Heart right ventricle (tissue), 16 donors: ENCODE measurements at regions not wholly inside any gene's neighbourhood (a gene's known extent, or its start where the extent isn't known, plus 50 kb on each side); places are given as distances from the start of the nearest gene placed in this dataset.

Source experiments
- ATAC-seq, 8 donors: fragments of 200-7000 bp; cut with Tn5 transposase; one replicate each; pipeline ENCODE4 v1.9.1; 2020; ENCODE audit warnings: mild to moderate bottlenecking in 8 of 8, moderate library complexity in 8 of 8, moderate number of reproducible peaks in 1 of 8
- DNase-seq, 2 donors: peaks; one replicate each; pipeline ENCODE4 v3.0.0-alpha.2; 2020
- H3K27ac ChIP-seq, 10 donors: fragments of 200-600 bp; sonication (generic) in 2 of 10; one replicate each; pipeline versions ENCODE4 v1.5.0 to v1.8.0; 2020 to 2022; ENCODE audit warnings: mild to moderate bottlenecking in 3 of 10
- H3K27me3 ChIP-seq, 7 donors: fragments of 200-600 bp; one replicate each; pipeline ENCODE4 v1.8.0; 2021 to 2022; ENCODE audit warnings: mild to moderate bottlenecking in 2 of 7
- H3K36me3 ChIP-seq, 9 donors: fragments of 200-600 bp; sonication (generic) in 1 of 9; one replicate each; pipeline versions ENCODE4 v1.5.0 to v1.8.0; 2020 to 2022; ENCODE audit warnings: mild to moderate bottlenecking in 2 of 9
- H3K4me1 ChIP-seq, 9 donors: fragments of 200-600 bp; sonication (generic) in 1 of 9; one replicate each; pipeline versions ENCODE4 v1.5.0 to v1.8.0; 2020 to 2022; ENCODE audit warnings: mild to moderate bottlenecking in 4 of 9
- H3K4me3 ChIP-seq, 10 donors: fragments of 200-600 bp; sonication (generic) in 2 of 10; one replicate each; pipeline versions ENCODE4 v1.5.0 to v1.8.0; 2020 to 2022; ENCODE audit warnings: mild to moderate bottlenecking in 7 of 10, moderate library complexity in 2 of 10
- H3K9me3 ChIP-seq, 11 donors: fragments of 200-600 bp in 10 of 11; sonication (generic) in 2 of 11; one replicate each; pipeline versions ENCODE4 v1.5.0 to v1.8.0; 2013 to 2022; ENCODE audit warnings: mild to moderate bottlenecking in 2 of 11, control low read depth in 1 of 11, moderate library complexity in 1 of 11
- CTCF ChIP-seq, 9 donors: fragments of 200-600 bp; sonication (generic) in 2 of 9; IDR thresholded peaks; one replicate each; pipeline versions ENCODE4 v1.5.0 to v1.8.0; 2021 to 2022; ENCODE audit warnings: antibody characterized with exemption in 9 of 9, mild to moderate bottlenecking in 5 of 9, moderate library complexity in 1 of 9
- WGBS, 2 donors: extraction: QIAGEN DNeasy Blood & Tissue Kit; methylation state at CpG; one replicate each; pipeline ENCODE4 v1.1.7; 2013; ENCODE audit warnings: inconsistent platforms in 1 of 2; 5-methylcytosine and 5-hydroxymethylcytosine counted together
- intact Hi-C, 10 donors: fragments of 100-400 bp; cut with DNase I; formaldehyde crosslinking; loops; one replicate each; pipeline versions ENCODE4 v1.11.1 to v1.14.2; 2022
- donor health status: Arrhythmogenic right ventricular cardiomyopathy.
- donor health status: ischemic (EF 13 %, LVEDD 7.1; RV severe dilation, severe dysfunction).
- donor health status: healthy with polysubstance abuse.
- donor health status: DM: no; HTN: yes; CAD: no.
- donor health status: DM: no; HTN: no; CAD: no.
- donor health status: ischemic (EF 25% LVEDD 6.9; RV normal size, moderate dysfunction).
- donor health status: ischemic (EF 25% LVEDD 5.7; RV mildly dilated, moderate dysfunction).
- donor health status: healthy.
- donor health status: DM: yes; HTN: yes; CAD: no.
- donor health status: Ischemic cardiomyopathy.
- donor health status: ischemic (EF 35%, LVEDD 5.7; RV mildly dilated, moderate dysfunction).
- donor health status: nonischemic (EF 11% LVEDD 7.7; RV severe dilation, severe dysfunction).
- donor health status: DM: yes; HTN: yes; CAD: no.
- donor health status: PGD.
- donor health status: ischemic (EF 29% LVEDD 5.4; RV normal size, mild dysfunction).
- donor health status: nonischemic (EF 23%, LVEDD 6.1; RV moderate dilation, normal function).

GRCh38 chr1:95497566-95497965, 263.6 kb downstream of the RWDD3 start:
- Histone ChIP-seq H3K27me3 (no peaks in the 10 kb centered on the region), H3K27ac (no peak overlapping the region), H3K4me1 (no peaks in the 10 kb centered on the region), H3K36me3 (no peaks in the 10 kb centered on the region), H3K9me3 (no peaks in the 10 kb centered on the region), H3K4me3 (no peak overlapping the region)
- intact Hi-C loops, result no loop called here
- DNase-seq (no peak), ATAC-seq (no peak)
- TF ChIP-seq CTCF (IDR thresholded peaks at IDR 0.05), result no peak
- 71 to 78% methylated on average over 4 of the region's 4 CpGs for WGBS, 2 donors

GRCh38 chr1:95503278-95504030, 269.4 kb downstream of the RWDD3 start:
- no peaks in the 10 kb centered on the region for H3K36me3 ChIP-seq
- DNase-seq (no peak), ATAC-seq (no peak)
- peaks cover 0 to 6% (median 0%) of the 10 kb centered on the region in 7 donors for H3K27me3 ChIP-seq
- no peak for TF ChIP-seq CTCF (IDR thresholded peaks at IDR 0.05)
- WGBS, 2 donors, result 79 to 85% methylated on average over 9 of the region's 9 CpGs
- no peak overlapping the region for H3K4me3 ChIP-seq
- H3K27ac ChIP-seq, result no peak overlapping the region
- intact Hi-C loops, result no loop called here
- H3K9me3 ChIP-seq, result peaks cover 0 to 4% (median 0%) of the 10 kb centered on the region in 11 donors
- H3K4me1 ChIP-seq, result no peaks in the 10 kb centered on the region

- Histone ChIP-seq H3K27ac (no peak overlapping the region), H3K4me3 (no peak overlapping the region), H3K36me3 (no peaks in the 10 kb centered on the region), H3K9me3 (peaks cover 0 to 4% (median 0%) of the 10 kb centered on the region in 11 donors), H3K4me1 (no peaks in the 10 kb centered on the region), H3K27me3 (peaks cover 0 to 13% (median 0%) of the 10 kb centered on the region in 7 donors)
- intact Hi-C loops, result no loop called here
- 66 to 69% methylated on average over 4 of the region's 4 CpGs for WGBS, 2 donors
- no peak for ATAC-seq
- DNase-seq, result no peak
- no peak for TF ChIP-seq CTCF (IDR thresholded peaks at IDR 0.05)
Measured at GRCh38 chr1:95504321-95504720, 270.3 kb downstream of the RWDD3 start.

GRCh38 chr1:95506736-95507414, 272.9 kb downstream of the RWDD3 start:
- H3K4me1 ChIP-seq, result no peaks in the 10 kb centered on the region
- TF ChIP-seq CTCF (IDR thresholded peaks at IDR 0.05), result no peak
- intact Hi-C loops, result no loop called here
- H3K27ac ChIP-seq, result no peak overlapping the region
- DNase-seq (no peak), ATAC-seq (no peak)
- H3K36me3 ChIP-seq, result no peaks in the 10 kb centered on the region
- no peak overlapping the region for H3K4me3 ChIP-seq
- WGBS, 2 donors, result 92 to 95% methylated on average over 4 of the region's 4 CpGs
- H3K9me3 ChIP-seq, result peaks cover 0 to 4% (median 0%) of the 10 kb centered on the region in 11 donors
- peaks cover 0 to 13% (median 0%) of the 10 kb centered on the region in 7 donors for H3K27me3 ChIP-seq
